Mesendoderm (in vitro differentiated cells): ENCODE measurements at regions not wholly inside any gene's neighbourhood (a gene's known extent, or its start where the extent isn't known, plus 50 kb on each side); places are given as distances from the start of the nearest gene placed in this dataset.

ENCODE experiments used
- DNase-seq: peaks from one replicate; pipeline ENCODE4 v3.0.0; 2013
- H2AK5ac ChIP-seq: 2 replicates; pipeline ENCODE4 v1.6.1; 2013; ENCODE audit warnings: low read length, inconsistent platforms
- H2BK120ac ChIP-seq: 2 replicates; pipeline ENCODE4 v1.6.1; 2013; ENCODE audit warnings: low read depth, mild to moderate bottlenecking, low read length, moderate library complexity, mixed read lengths
- H2BK15ac ChIP-seq: replicated peaks from 2 replicates; pipeline ENCODE4 v1.6.1; 2013; ENCODE audit warnings: low read depth, mild to moderate bottlenecking, moderate library complexity
- H2BK5ac ChIP-seq: 2 replicates; pipeline ENCODE4 v1.6.1; 2013; ENCODE audit warnings: low read length, inconsistent platforms
- H3K18ac ChIP-seq: 2 replicates; pipeline ENCODE4 v1.6.1; 2013; ENCODE audit warnings: mild to moderate bottlenecking, low read length, mixed read lengths
- H3K23ac ChIP-seq: one replicate; pipeline ENCODE4 v1.6.1; 2013; ENCODE audit warnings: low read length
- H3K27ac ChIP-seq: 2 replicates; pipeline ENCODE4 v1.5.1; 2013; ENCODE audit warnings: low read depth, mild to moderate bottlenecking, inconsistent platforms, low read length, moderate library complexity
- H3K27me3 ChIP-seq: 2 replicates; pipeline ENCODE4 v1.6.1; 2013; ENCODE audit warnings: low read length, control low read depth, mild to moderate bottlenecking, inconsistent platforms; ENCODE audit not compliant: insufficient read depth, poor library complexity
- H3K36me3 ChIP-seq: 2 replicates; pipeline ENCODE4 v1.6.1; 2013; ENCODE audit warnings: low read length, inconsistent platforms; ENCODE audit not compliant: control insufficient read depth, insufficient read depth
- H3K4ac ChIP-seq: one replicate; pipeline ENCODE4 v1.6.1; 2013; ENCODE audit warnings: low read depth, mild to moderate bottlenecking, low read length, moderate library complexity
- H3K4me1 ChIP-seq: 2 replicates; pipeline ENCODE4 v1.6.1; 2013; ENCODE audit warnings: low read depth, low read length, inconsistent platforms; ENCODE audit not compliant: control insufficient read depth
- H3K4me2 ChIP-seq: 2 replicates; pipeline ENCODE4 v1.6.1; 2013; ENCODE audit warnings: low read length
- H3K4me3 ChIP-seq: 2 replicates; pipeline ENCODE4 v1.5.1; 2013; ENCODE audit warnings: mild to moderate bottlenecking, low read length
- H3K56ac ChIP-seq: one replicate; pipeline ENCODE4 v1.6.1; 2013; ENCODE audit warnings: low read length
- H3K79me1 ChIP-seq: 2 replicates; pipeline ENCODE4 v1.6.1; 2013; ENCODE audit warnings: low read length, inconsistent platforms
- H3K79me2 ChIP-seq: 2 replicates; pipeline ENCODE4 v1.6.1; 2013; ENCODE audit warnings: mild to moderate bottlenecking, low read length; ENCODE audit not compliant: control insufficient read depth, insufficient read depth
- H3K9ac ChIP-seq: 2 replicates; pipeline ENCODE4 v1.6.1; 2013; ENCODE audit warnings: low read length, inconsistent platforms
- H4K5ac ChIP-seq: one replicate; pipeline ENCODE4 v1.6.1; 2013; ENCODE audit warnings: low read length
- H4K8ac ChIP-seq: one replicate; pipeline ENCODE4 v1.6.1; 2013; ENCODE audit warnings: low read depth, mild to moderate bottlenecking, control low read depth, low read length, moderate library complexity
- WGBS: extraction: QIAGEN DNeasy Blood & Tissue Kit; methylation state at CpG from one replicate; pipeline ENCODE4 v1.1.7; 2013; ENCODE audit warnings: low lambda C conversion rate, missing lambda C conversion rate; ENCODE audit not compliant: insufficient coverage; ENCODE audit errors: extremely low coverage; 5-methylcytosine and 5-hydroxymethylcytosine counted together

- H3K27ac ChIP-seq = no peak overlapping the region
- H3K4me3 ChIP-seq = no peak overlapping the region
- no peak overlapping the region for H2BK120ac ChIP-seq
- no peak overlapping the region for H3K9ac ChIP-seq
- no peaks in the 10 kb centered on the region for H3K36me3 ChIP-seq
- H4K5ac ChIP-seq = no peak overlapping the region
- H2BK5ac ChIP-seq = no peak overlapping the region
- WGBS = no CpG with 5 or more reads among the region's 28 CpGs
- H3K79me2 ChIP-seq = no peaks in the 10 kb centered on the region
- no peaks in the 10 kb centered on the region for H3K4me1 ChIP-seq
- H3K18ac ChIP-seq = no peak overlapping the region
- H4K8ac ChIP-seq = no peak overlapping the region
- no peaks in the 10 kb centered on the region for H3K27me3 ChIP-seq
- no peak overlapping the region for H2BK15ac ChIP-seq
- no peak overlapping the region for H3K4me2 ChIP-seq
- no peak for DNase-seq
- H3K4ac ChIP-seq = no peak overlapping the region
- no peaks in the 10 kb centered on the region for H3K79me1 ChIP-seq
- H2AK5ac ChIP-seq = no peak overlapping the region
- H3K56ac ChIP-seq = no peak overlapping the region
- H3K23ac ChIP-seq = no peak overlapping the region
These were observed 54.3 kb upstream of the APCDD1L start for GRCh38 chr20:58569241-58570125.

GRCh38 chr20:58568483-58569240 lies 53.5 kb upstream of the APCDD1L start:
- Histone ChIP-seq H3K27ac (no peak overlapping the region), H3K4me1 (no peaks in the 10 kb centered on the region), H2BK120ac (no peak overlapping the region), H2BK15ac (no peak overlapping the region), H3K79me1 (no peaks in the 10 kb centered on the region), H3K4ac (no peak overlapping the region), H3K4me2 (no peak overlapping the region), H3K79me2 (no peaks in the 10 kb centered on the region), H3K18ac (no peak overlapping the region), H3K9ac (no peak overlapping the region), H3K56ac (no peak overlapping the region), H2BK5ac (no peak overlapping the region), H3K36me3 (no peaks in the 10 kb centered on the region), H3K4me3 (no peak overlapping the region), H3K23ac (no peak overlapping the region), H4K8ac (no peak overlapping the region), H4K5ac (no peak overlapping the region), H3K27me3 (no peaks in the 10 kb centered on the region), H2AK5ac (no peak overlapping the region)
- DNase-seq = no peak
- no CpG with 5 or more reads among the region's 20 CpGs for WGBS

- H3K56ac ChIP-seq = no peak overlapping the region
- no peaks in the 10 kb centered on the region for H3K27me3 ChIP-seq
- H3K4me3 ChIP-seq = no peak overlapping the region
- no peak overlapping the region for H2AK5ac ChIP-seq
- H3K9ac ChIP-seq = no peak overlapping the region
- no CpG with 5 or more reads among the region's 10 CpGs for WGBS
- no peaks in the 10 kb centered on the region for H3K79me2 ChIP-seq
- no peak overlapping the region for H2BK5ac ChIP-seq
- H4K8ac ChIP-seq = no peak overlapping the region
- H3K18ac ChIP-seq = no peak overlapping the region
- no peaks in the 10 kb centered on the region for H3K4me1 ChIP-seq
- H3K23ac ChIP-seq = no peak overlapping the region
- no peaks in the 10 kb centered on the region for H3K79me1 ChIP-seq
- H3K36me3 ChIP-seq = no peaks in the 10 kb centered on the region
- DNase-seq = no peak
- H3K27ac ChIP-seq = no peak overlapping the region
- H3K4ac ChIP-seq = no peak overlapping the region
- H4K5ac ChIP-seq = no peak overlapping the region
- H2BK120ac ChIP-seq = no peak overlapping the region
- H3K4me2 ChIP-seq = no peak overlapping the region
- H2BK15ac ChIP-seq = no peak overlapping the region
These were observed 52.9 kb upstream of the APCDD1L start for GRCh38 chr20:58568126-58568482.

GRCh38 chr20:58567437-58567836 lies 52.2 kb upstream of the APCDD1L start:
- DNase-seq = no peak
- Histone ChIP-seq H3K4me2 (no peak overlapping the region), H3K4me3 (no peak overlapping the region), H3K79me1 (no peaks in the 10 kb centered on the region), H2BK120ac (no peak overlapping the region), H3K56ac (no peak overlapping the region), H2AK5ac (no peak overlapping the region), H3K4ac (no peak overlapping the region), H3K27me3 (no peaks in the 10 kb centered on the region), H2BK5ac (no peak overlapping the region), H2BK15ac (no peak overlapping the region), H3K18ac (no peak overlapping the region), H3K9ac (no peak overlapping the region), H3K4me1 (no peaks in the 10 kb centered on the region), H4K8ac (no peak overlapping the region), H4K5ac (no peak overlapping the region), H3K27ac (no peak overlapping the region), H3K79me2 (no peaks in the 10 kb centered on the region), H3K36me3 (no peaks in the 10 kb centered on the region), H3K23ac (no peak overlapping the region)
- WGBS = no CpG with 5 or more reads among the region's 13 CpGs

GRCh38 chr20:58566981-58567380 lies 51.8 kb upstream of the APCDD1L start:
- Histone ChIP-seq H3K36me3 (no peaks in the 10 kb centered on the region), H3K79me2 (no peaks in the 10 kb centered on the region), H4K8ac (no peak overlapping the region), H3K79me1 (no peaks in the 10 kb centered on the region), H2BK5ac (no peak overlapping the region), H3K27me3 (no peaks in the 10 kb centered on the region), H3K23ac (no peak overlapping the region), H3K9ac (no peak overlapping the region), H2AK5ac (no peak overlapping the region), H3K4ac (no peak overlapping the region), H3K18ac (no peak overlapping the region), H4K5ac (no peak overlapping the region), H2BK120ac (no peak overlapping the region), H3K27ac (no peak overlapping the region), H3K4me3 (no peak overlapping the region), H3K56ac (no peak overlapping the region), H3K4me1 (no peaks in the 10 kb centered on the region), H3K4me2 (no peak overlapping the region), H2BK15ac (no peak overlapping the region)
- WGBS = no CpG with 5 or more reads among the region's 6 CpGs
- no peak for DNase-seq
